Liver (tissue), 3 donors: ENCODE measurements at regions not wholly inside any gene's neighbourhood (a gene's known extent, or its start where the extent isn't known, plus 50 kb on each side); places are given as distances from the start of the nearest gene placed in this dataset.

Source experiments
- GABPA ChIP-seq, 2 donors: IDR thresholded peaks in 1 of 2; conservative IDR thresholded peaks in 1 of 2; 2 replicates each; pipeline ENCODE4 v1.6.1; 2016; ENCODE audit warnings: antibody characterized with exemption in 2 of 2, mild to moderate bottlenecking in 1 of 2, moderate library complexity in 1 of 2
- RAD21 ChIP-seq, 2 donors: IDR thresholded peaks; 2 replicates each; pipeline ENCODE4 v1.6.1; 2016; ENCODE audit warnings: antibody characterized with exemption in 2 of 2, mild to moderate bottlenecking in 2 of 2
- TAF1 ChIP-seq: conservative IDR thresholded peaks from 2 replicates; pipeline ENCODE4 v1.6.1; 2016; ENCODE audit warnings: antibody characterized with exemption, mild to moderate bottlenecking
- TF ChIP-seq, protein P1 (sequence below): fragments of 150-350 bp; IDR thresholded peaks from 2 replicates; pipeline ENCODE4 v1.5.1; 2017; ENCODE audit warnings: improper control_type of control experiment, low read depth, low read length; ENCODE audit not compliant: missing input control
- donor health status: healthy.
- donor health status: healthy.

DNA sequence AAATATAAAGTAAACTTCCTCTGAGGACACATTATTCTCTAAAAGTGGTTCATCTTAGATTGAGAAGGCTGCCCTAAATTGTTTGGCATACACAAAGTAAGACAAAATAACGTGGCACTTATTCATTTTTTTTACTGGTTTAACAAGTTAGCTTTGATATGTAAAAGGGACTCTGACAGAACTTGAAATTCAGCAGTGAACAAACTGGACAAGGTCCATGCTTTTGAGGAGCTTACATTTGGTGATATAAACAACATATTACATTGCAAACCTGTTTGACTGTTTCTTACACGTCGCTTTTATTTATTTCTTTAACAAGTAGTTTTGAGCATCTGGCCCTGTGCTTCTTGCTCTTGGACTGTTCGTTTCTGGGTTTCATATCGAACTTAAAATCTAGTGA is 253.1 kb upstream of the POM121L12 start:
- TF ChIP-seq, protein P1, sequence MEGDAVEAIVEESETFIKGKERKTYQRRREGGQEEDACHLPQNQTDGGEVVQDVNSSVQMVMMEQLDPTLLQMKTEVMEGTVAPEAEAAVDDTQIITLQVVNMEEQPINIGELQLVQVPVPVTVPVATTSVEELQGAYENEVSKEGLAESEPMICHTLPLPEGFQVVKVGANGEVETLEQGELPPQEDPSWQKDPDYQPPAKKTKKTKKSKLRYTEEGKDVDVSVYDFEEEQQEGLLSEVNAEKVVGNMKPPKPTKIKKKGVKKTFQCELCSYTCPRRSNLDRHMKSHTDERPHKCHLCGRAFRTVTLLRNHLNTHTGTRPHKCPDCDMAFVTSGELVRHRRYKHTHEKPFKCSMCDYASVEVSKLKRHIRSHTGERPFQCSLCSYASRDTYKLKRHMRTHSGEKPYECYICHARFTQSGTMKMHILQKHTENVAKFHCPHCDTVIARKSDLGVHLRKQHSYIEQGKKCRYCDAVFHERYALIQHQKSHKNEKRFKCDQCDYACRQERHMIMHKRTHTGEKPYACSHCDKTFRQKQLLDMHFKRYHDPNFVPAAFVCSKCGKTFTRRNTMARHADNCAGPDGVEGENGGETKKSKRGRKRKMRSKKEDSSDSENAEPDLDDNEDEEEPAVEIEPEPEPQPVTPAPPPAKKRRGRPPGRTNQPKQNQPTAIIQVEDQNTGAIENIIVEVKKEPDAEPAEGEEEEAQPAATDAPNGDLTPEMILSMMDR, result no peak
- TF ChIP-seq GABPA (IDR thresholded peaks at IDR 0.05 in 1 of 2, conservative IDR thresholded peaks at IDR 0.05 in 1 of 2) (no peak), TAF1 (no peak), RAD21 (IDR thresholded peaks at IDR 0.05) (no peak)
